ENCODE measurements at regions not wholly inside any gene's neighbourhood (a gene's known extent, or its start where the extent isn't known, plus 50 kb on each side); places are given as distances from the start of the nearest gene placed in this dataset.

DNA sequence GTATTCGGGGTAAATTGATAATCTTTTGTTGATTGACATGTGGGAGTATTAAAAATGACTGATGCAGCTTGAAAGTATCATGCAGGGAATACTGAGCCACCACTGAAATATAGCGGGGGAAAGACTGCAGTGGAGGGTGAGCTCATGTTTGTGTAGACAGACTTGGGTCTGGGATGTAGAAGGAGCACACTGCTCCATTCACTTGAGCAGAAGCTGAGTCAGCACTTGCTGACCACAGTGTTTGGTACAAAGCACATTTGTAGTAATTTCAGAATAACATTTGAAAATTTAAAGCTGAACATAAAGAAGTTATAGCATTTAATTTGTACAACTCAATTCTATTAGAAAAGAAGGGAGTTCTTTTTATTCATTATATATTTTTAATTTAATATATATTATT, 304.3 kb upstream of the PRICKLE1 start:
- peaks cover 4% of the 10 kb centered on the region for H3K36me3 Mint-ChIP-seq (ENCODE audit: low read depth)
- no peak overlapping the region for H3K27ac Mint-ChIP-seq (ENCODE audit: unreplicated experiment)
- H3K4me3 Mint-ChIP-seq, result no peak overlapping the region

DNA sequence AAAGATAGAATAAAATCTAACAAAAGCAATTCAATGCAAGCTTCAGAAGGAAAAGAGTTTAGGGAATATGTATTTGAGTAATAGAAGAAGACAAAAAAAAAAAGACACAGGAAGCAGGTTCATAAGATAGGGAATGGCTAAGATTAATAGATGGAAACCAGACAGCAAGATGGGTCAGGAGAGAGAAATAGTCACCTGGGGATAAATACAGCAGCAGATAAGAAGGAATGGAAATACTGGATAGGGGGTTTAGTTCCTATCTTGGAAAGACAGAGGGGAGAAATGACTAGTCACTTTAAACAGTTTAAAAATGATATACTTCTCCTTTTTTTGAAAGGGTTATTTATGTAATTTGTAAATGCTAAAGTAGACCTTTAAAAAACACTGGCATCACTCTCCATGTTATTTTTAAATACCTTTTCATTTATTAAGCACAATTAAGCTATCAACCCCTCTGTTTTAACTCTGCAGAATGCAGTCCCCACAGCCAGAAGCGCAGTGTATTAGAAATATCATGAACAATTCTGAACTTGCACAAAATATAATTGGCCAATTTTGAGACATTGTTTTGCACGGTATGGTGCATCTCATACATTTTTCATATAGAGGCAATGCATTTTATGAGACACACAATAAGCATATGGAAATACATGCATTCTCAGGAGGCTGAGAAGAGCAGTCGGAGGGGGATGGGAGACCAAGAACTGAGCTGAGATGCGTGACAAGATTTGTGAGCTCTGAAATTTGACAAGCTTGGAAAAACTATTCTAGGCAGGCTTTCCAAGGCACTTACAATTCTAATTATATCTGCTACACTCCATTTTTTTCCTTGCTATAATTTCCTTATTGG, 303.4 kb upstream of the PRICKLE1 start:
- Mint-ChIP-seq H3K4me3 (no peak overlapping the region), H3K4me1 (peaks cover 7% of the 10 kb centered on the region), H3K27ac (ENCODE audit: unreplicated experiment) (no peak overlapping the region), H3K9me3 (peaks cover 6% of the 10 kb centered on the region), H3K36me3 (ENCODE audit: low read depth) (peaks cover 4% of the 10 kb centered on the region), H3K27me3 (ENCODE audit: low read depth) (no peaks in the 10 kb centered on the region)
- TF ChIP-seq, protein P1, sequence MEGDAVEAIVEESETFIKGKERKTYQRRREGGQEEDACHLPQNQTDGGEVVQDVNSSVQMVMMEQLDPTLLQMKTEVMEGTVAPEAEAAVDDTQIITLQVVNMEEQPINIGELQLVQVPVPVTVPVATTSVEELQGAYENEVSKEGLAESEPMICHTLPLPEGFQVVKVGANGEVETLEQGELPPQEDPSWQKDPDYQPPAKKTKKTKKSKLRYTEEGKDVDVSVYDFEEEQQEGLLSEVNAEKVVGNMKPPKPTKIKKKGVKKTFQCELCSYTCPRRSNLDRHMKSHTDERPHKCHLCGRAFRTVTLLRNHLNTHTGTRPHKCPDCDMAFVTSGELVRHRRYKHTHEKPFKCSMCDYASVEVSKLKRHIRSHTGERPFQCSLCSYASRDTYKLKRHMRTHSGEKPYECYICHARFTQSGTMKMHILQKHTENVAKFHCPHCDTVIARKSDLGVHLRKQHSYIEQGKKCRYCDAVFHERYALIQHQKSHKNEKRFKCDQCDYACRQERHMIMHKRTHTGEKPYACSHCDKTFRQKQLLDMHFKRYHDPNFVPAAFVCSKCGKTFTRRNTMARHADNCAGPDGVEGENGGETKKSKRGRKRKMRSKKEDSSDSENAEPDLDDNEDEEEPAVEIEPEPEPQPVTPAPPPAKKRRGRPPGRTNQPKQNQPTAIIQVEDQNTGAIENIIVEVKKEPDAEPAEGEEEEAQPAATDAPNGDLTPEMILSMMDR (conservative IDR thresholded peaks at IDR 0.05), result no peak
- no peak for DNase-seq (ENCODE audit: low read depth, low spot score)

More for the DNA sequence above, 304.3 kb upstream of the PRICKLE1 start:
- TF ChIP-seq, protein P1 (conservative IDR thresholded peaks at IDR 0.05), result no peak
- no peak for DNase-seq (ENCODE audit: low read depth, low spot score)
- Mint-ChIP-seq H3K9me3 (peaks cover 6% of the 10 kb centered on the region), H3K27me3 (ENCODE audit: low read depth) (no peaks in the 10 kb centered on the region), H3K4me1 (peaks cover 7% of the 10 kb centered on the region)

DNA sequence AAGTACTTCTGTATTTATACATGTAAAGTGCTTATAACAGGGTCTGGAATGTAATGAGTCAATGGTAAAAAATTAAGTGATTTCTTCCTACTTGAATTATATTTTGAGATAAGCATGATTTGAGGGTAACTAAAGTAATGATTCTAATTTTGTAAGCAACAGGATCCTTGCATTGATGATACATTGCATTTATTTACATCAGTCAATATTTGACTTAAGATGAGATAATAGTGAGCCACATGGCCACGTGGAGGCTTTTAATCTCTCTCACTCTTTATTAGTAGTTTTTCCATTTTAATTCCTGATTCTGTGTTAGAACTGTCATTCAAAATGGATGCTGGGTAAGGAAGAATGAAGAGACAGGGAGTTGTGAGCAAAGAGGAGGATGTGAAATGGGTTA, 298.1 kb upstream of the PRICKLE1 start:
- peaks cover 9% of the 10 kb centered on the region for H3K9me3 Mint-ChIP-seq
- no peak overlapping the region for H3K4me3 Mint-ChIP-seq
- H3K36me3 Mint-ChIP-seq (ENCODE audit: low read depth), result peaks cover 8% of the 10 kb centered on the region
- H3K27me3 Mint-ChIP-seq (ENCODE audit: low read depth), result no peaks in the 10 kb centered on the region
- no peak for DNase-seq (ENCODE audit: low read depth, low spot score)
- H3K27ac Mint-ChIP-seq (ENCODE audit: unreplicated experiment), result no peak overlapping the region
- TF ChIP-seq, protein P1 (conservative IDR thresholded peaks at IDR 0.05), result no peak
- H3K4me1 Mint-ChIP-seq, result no peaks in the 10 kb centered on the region

DNA sequence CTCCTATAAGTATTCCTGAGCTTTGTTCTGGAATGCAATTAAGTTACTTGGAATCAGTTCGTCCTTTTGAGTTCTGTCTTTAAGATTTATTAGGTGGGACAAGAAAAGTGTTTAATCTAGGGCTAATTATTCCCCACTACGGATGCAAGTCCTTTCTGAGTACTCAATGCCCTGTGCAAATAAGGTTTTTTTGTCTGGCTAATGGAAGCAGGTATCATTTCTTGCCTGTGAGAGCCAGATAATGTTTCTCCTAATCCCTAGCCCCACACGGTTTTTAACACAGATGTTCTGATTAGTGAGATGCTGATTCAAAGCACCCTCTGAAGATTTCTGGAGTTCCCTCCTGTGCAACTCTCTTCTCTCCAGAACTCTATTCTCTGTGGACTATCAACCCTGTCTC, 296.6 kb upstream of the PRICKLE1 start:
- TF ChIP-seq, protein P1 (conservative IDR thresholded peaks at IDR 0.05), result no peak
- Mint-ChIP-seq H3K36me3 (ENCODE audit: low read depth) (peaks cover 8% of the 10 kb centered on the region), H3K27ac (ENCODE audit: unreplicated experiment) (no peak overlapping the region), H3K4me1 (no peaks in the 10 kb centered on the region), H3K9me3 (peaks cover 8% of the 10 kb centered on the region), H3K27me3 (ENCODE audit: low read depth) (no peaks in the 10 kb centered on the region), H3K4me3 (no peak overlapping the region)
- DNase-seq (ENCODE audit: low read depth, low spot score), result no peak

DNA sequence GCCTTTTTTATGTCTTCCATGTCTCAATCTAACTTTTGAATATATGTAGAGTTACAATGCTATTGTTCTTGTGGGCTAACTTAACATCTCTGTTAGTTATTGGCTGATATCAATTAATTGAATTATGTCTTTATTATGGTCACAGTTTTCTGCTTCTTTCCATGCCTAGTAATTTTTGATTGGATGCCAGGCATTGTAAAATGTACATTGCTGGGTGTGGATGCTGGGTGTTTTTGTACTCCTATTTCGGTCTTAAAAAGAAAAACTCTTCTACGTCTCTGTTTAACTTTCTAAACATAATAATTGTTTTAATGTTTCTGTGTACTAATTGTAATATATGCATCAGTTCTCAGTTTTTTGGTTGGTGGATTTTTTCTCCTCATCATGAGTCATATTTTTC, 296.1 kb upstream of the PRICKLE1 start:
- TF ChIP-seq, protein P1 (conservative IDR thresholded peaks at IDR 0.05), result no peak
- no peak overlapping the region for H3K27ac Mint-ChIP-seq (ENCODE audit: unreplicated experiment)
- no peak overlapping the region for H3K4me3 Mint-ChIP-seq
- H3K36me3 Mint-ChIP-seq (ENCODE audit: low read depth), result peaks cover 8% of the 10 kb centered on the region
- no peaks in the 10 kb centered on the region for H3K4me1 Mint-ChIP-seq
- DNase-seq (ENCODE audit: low read depth, low spot score), result no peak
- H3K9me3 Mint-ChIP-seq, result peaks cover 9% of the 10 kb centered on the region
- no peaks in the 10 kb centered on the region for H3K27me3 Mint-ChIP-seq (ENCODE audit: low read depth)
